H1 (cell line): ENCODE measurements at regions not wholly inside any gene's neighbourhood (a gene's known extent, or its start where the extent isn't known, plus 50 kb on each side); places are given as distances from the start of the nearest gene placed in this dataset.

Source experiments
- CTCF ChIA-PET: fragments of 300-600 bp; sonication (Branson Sonifier 250); formaldehyde crosslinking; loops from one replicate; lab custom pipeline; 2021; ENCODE audit not compliant: partially characterized antibody; lab: Charles Lee
- POLR2A ChIA-PET: fragments of 300-600 bp; sonication (Branson Sonifier 250); formaldehyde crosslinking; loops from one replicate; lab custom pipeline; 2021; ENCODE audit warnings: inconsistent platforms; ENCODE audit not compliant: partially characterized antibody; lab: Charles Lee
- DNase-seq, 2 experiments: peaks; one replicate each; pipeline versions ENCODE4 v3.0.0 to v3.0.0-alpha.2; 2010 to 2022; ENCODE audit warnings: low spot score in 2 of 2, low read depth in 1 of 2, mixed read lengths in 1 of 2
- FAIRE-seq: peaks from 2 replicates; lab custom pipeline; 2011; peaks lifted over from hg19 to GRCh38; lab: Jason Lieb, UNC
- H2AFZ ChIP-seq: 2 replicates; pipeline ENCODE4 v1.8.1; 2012; ENCODE audit warnings: low read length, inconsistent platforms
- H2AK5ac ChIP-seq: 2 replicates; pipeline ENCODE4 v1.6.1; 2013; ENCODE audit warnings: low read depth, low read length
- H2BK120ac ChIP-seq: replicated peaks from 2 replicates; pipeline ENCODE3; 2013; ENCODE audit warnings: low read depth, low read length, inconsistent platforms
- H2BK12ac ChIP-seq: 2 replicates; pipeline ENCODE4 v1.6.1; 2013; ENCODE audit warnings: low read depth, low read length
- H2BK15ac ChIP-seq: 2 replicates; pipeline ENCODE4 v1.6.1; 2013; ENCODE audit warnings: low read length
- H2BK20ac ChIP-seq: 2 replicates; pipeline ENCODE4 v1.6.1; 2013; ENCODE audit warnings: low read length
- H2BK5ac ChIP-seq: 2 replicates; pipeline ENCODE4 v1.6.1; 2013; ENCODE audit warnings: low read depth, low read length
- H3K14ac ChIP-seq: 2 replicates; pipeline ENCODE4 v1.6.1; 2013; ENCODE audit warnings: inconsistent platforms; ENCODE audit not compliant: insufficient read length
- H3K18ac ChIP-seq: 2 replicates; pipeline ENCODE4 v1.6.1; 2013; ENCODE audit warnings: low read length; ENCODE audit errors: extremely low read depth
- H3K23ac ChIP-seq: 2 replicates; pipeline ENCODE4 v1.6.1; 2013; ENCODE audit warnings: inconsistent platforms; ENCODE audit not compliant: insufficient read length
- H3K23me2 ChIP-seq: 2 replicates; pipeline ENCODE4 v1.6.1; 2013; ENCODE audit warnings: low read depth, low read length
- H3K27ac ChIP-seq: 2 replicates; pipeline ENCODE4 v1.6.1; 2011; ENCODE audit warnings: low read depth, low read length, inconsistent platforms
- H3K27me3 ChIP-seq, 4 experiments: replicated peaks in 1 of 4; 1 replicate in 1 of 4; 2 replicates in 3 of 4; pipeline versions ENCODE4 v1.6.1 to v1.8.1; 2011 to 2013; ENCODE audit warnings: low read length in 3 of 4, mild to moderate bottlenecking in 3 of 4, inconsistent platforms in 2 of 4, mixed read lengths in 2 of 4, moderate library complexity in 1 of 4; ENCODE audit not compliant: control insufficient read depth in 3 of 4, insufficient read depth in 3 of 4; ENCODE audit errors: extremely low read depth in 1 of 4
- H3K36me3 ChIP-seq, 4 experiments: 2 replicates each; pipeline versions ENCODE4 v1.6.1 to v1.8.1; 2011 to 2013; ENCODE audit warnings: mild to moderate bottlenecking in 4 of 4, low read length in 3 of 4, moderate library complexity in 2 of 4, control low read depth in 1 of 4, inconsistent platforms in 1 of 4; ENCODE audit not compliant: insufficient read depth in 4 of 4, control insufficient read depth in 2 of 4
- H3K4ac ChIP-seq: replicated peaks from 2 replicates; pipeline ENCODE3; 2013; ENCODE audit warnings: low read length, low read depth, mixed read lengths, inconsistent platforms; ENCODE audit not compliant: insufficient read length
- H3K4me1 ChIP-seq, 4 experiments: replicated peaks in 1 of 4; 1 replicate in 1 of 4; 2 replicates in 3 of 4; pipeline versions ENCODE4 v1.6.1 to v1.8.1; 2011 to 2013; ENCODE audit warnings: low read length in 3 of 4, inconsistent platforms in 2 of 4, mixed read lengths in 1 of 4; ENCODE audit not compliant: insufficient read depth in 4 of 4, control insufficient read depth in 3 of 4
- H3K4me2 ChIP-seq, 2 experiments: 2 replicates each; pipeline versions ENCODE4 v1.6.1 to v1.8.1; 2011 to 2013; ENCODE audit warnings: low read depth in 2 of 2, low read length in 2 of 2, control low read depth in 1 of 2, inconsistent platforms in 1 of 2, mild to moderate bottlenecking in 1 of 2; ENCODE audit not compliant: insufficient read depth in 1 of 2
- H3K4me3 ChIP-seq, 4 experiments: fragments of 200-600, 300-600 bp in 1 of 4; sonication (generic), shearing (Covaris generic), sonication (Bioruptor Twin) in 1 of 4; 2 replicates each; pipeline versions ENCODE4 v1.5.1 to v1.8.1; 2011 to 2016; ENCODE audit warnings: low read length in 4 of 4, low read depth in 3 of 4, control low read depth in 2 of 4, inconsistent platforms in 2 of 4, mild to moderate bottlenecking in 2 of 4, mixed read lengths in 1 of 4, moderate library complexity in 1 of 4; ENCODE audit not compliant: insufficient read depth in 2 of 4; ENCODE audit errors: extremely low read depth in 1 of 4
- H3K56ac ChIP-seq: replicated peaks from 2 replicates; pipeline ENCODE3; 2013; ENCODE audit warnings: low read depth, mild to moderate bottlenecking, mixed read lengths, low read length, inconsistent platforms; ENCODE audit not compliant: insufficient read length
- H3K79me1 ChIP-seq: 2 replicates; pipeline ENCODE4 v1.6.1; 2013; ENCODE audit warnings: low read depth, low read length, control low read depth
- H3K79me2 ChIP-seq, 2 experiments: 2 replicates each; pipeline versions ENCODE4 v1.6.1 to v1.8.1; 2012 to 2013; ENCODE audit warnings: low read length in 2 of 2, mild to moderate bottlenecking in 2 of 2, inconsistent platforms in 1 of 2; ENCODE audit not compliant: insufficient read depth in 2 of 2, control insufficient read depth in 1 of 2
- H3K9ac ChIP-seq, 4 experiments: replicated peaks in 1 of 4; 1 replicate in 1 of 4; 2 replicates in 3 of 4; pipeline versions ENCODE4 v1.6.1 to v1.8.1; 2011 to 2013; ENCODE audit warnings: low read depth in 3 of 4, low read length in 3 of 4, control low read depth in 2 of 4, mild to moderate bottlenecking in 2 of 4, moderate library complexity in 2 of 4, inconsistent platforms in 1 of 4; ENCODE audit errors: extremely low read depth in 1 of 4
- H3K9me3 ChIP-seq, 2 experiments: 2 replicates each; pipeline versions ENCODE4 v1.6.1 to v1.8.1; 2012 to 2013; ENCODE audit warnings: mild to moderate bottlenecking in 2 of 2, moderate library complexity in 2 of 2, control low read depth in 1 of 2, inconsistent platforms in 1 of 2, low read depth in 1 of 2, low read length in 1 of 2, mixed read lengths in 1 of 2; ENCODE audit not compliant: insufficient read depth in 2 of 2
- H4K20me1 ChIP-seq, 2 experiments: replicated peaks in 1 of 2; 2 replicates each; pipeline versions ENCODE3 to v1.8.1; 2011 to 2013; ENCODE audit warnings: inconsistent platforms in 2 of 2, low read length in 2 of 2, mild to moderate bottlenecking in 1 of 2; ENCODE audit not compliant: insufficient read depth in 2 of 2, control insufficient read depth in 1 of 2
- H4K5ac ChIP-seq: 2 replicates; pipeline ENCODE4 v1.6.1; 2013; ENCODE audit warnings: low read length, low read depth, mixed read lengths, inconsistent platforms; ENCODE audit not compliant: insufficient read length
- H4K8ac ChIP-seq: 2 replicates; pipeline ENCODE4 v1.8.0; 2013; ENCODE audit warnings: mild to moderate bottlenecking, moderate library complexity, low read length, inconsistent platforms; ENCODE audit not compliant: insufficient read depth; ENCODE audit errors: extremely low read depth
- H4K91ac ChIP-seq: replicated peaks from 2 replicates; pipeline ENCODE3; 2013; ENCODE audit warnings: low read length, mixed read lengths, inconsistent platforms; ENCODE audit not compliant: insufficient read length
- CTBP2 ChIP-seq: IDR thresholded peaks from 2 replicates; pipeline ENCODE4 v1.7.0; 2011; ENCODE audit warnings: borderline replicate concordance, mild to moderate bottlenecking, moderate library complexity, mixed read lengths, low read length; ENCODE audit not compliant: insufficient read depth, insufficient read length
- CTCF ChIP-seq, 3 experiments: IDR thresholded peaks; 1 replicate in 2 of 3; 2 replicates in 1 of 3; pipeline versions ENCODE4 v1.5.1 to v1.6.1; 2011; ENCODE audit warnings: low read length in 3 of 3, mild to moderate bottlenecking in 3 of 3, inconsistent platforms in 2 of 3, low read depth in 1 of 3, moderate library complexity in 1 of 3; ENCODE audit not compliant: insufficient read depth in 1 of 3; ENCODE audit errors: control extremely low read depth in 1 of 3
- EP300 ChIP-seq, 2 experiments: IDR thresholded peaks; 1 replicate in 1 of 2; 2 replicates in 1 of 2; pipeline ENCODE4 v1.6.1; 2011 to 2012; ENCODE audit warnings: low read depth in 2 of 2, low read length in 2 of 2, mild to moderate bottlenecking in 2 of 2, borderline replicate concordance in 1 of 2, inconsistent platforms in 1 of 2, moderate library complexity in 1 of 2
- FOSL1 ChIP-seq: IDR thresholded peaks from 2 replicates; pipeline ENCODE4 v1.6.1; 2011; ENCODE audit warnings: mild to moderate bottlenecking, low read depth, low read length, moderate library complexity; ENCODE audit not compliant: insufficient read depth
- HDAC6 ChIP-seq: IDR thresholded peaks from one replicate; pipeline ENCODE4 v1.7.1; 2012; ENCODE audit warnings: low read depth, mild to moderate bottlenecking, inconsistent platforms, low read length, moderate library complexity
- POLR2A ChIP-seq, 2 experiments: IDR thresholded peaks; 1 replicate in 1 of 2; 2 replicates in 1 of 2; pipeline ENCODE4 v1.6.1; 2011; ENCODE audit warnings: low read depth in 2 of 2, low read length in 2 of 2, mild to moderate bottlenecking in 2 of 2; ENCODE audit errors: control extremely low read depth in 1 of 2
- POU5F1 ChIP-seq: IDR thresholded peaks from 2 replicates; pipeline ENCODE4 v1.6.1; 2011; ENCODE audit warnings: low read depth, mild to moderate bottlenecking, low read length, moderate library complexity
- RBBP5 ChIP-seq: IDR thresholded peaks from 2 replicates; pipeline ENCODE4 v1.7.1; 2012; ENCODE audit warnings: low read depth, mild to moderate bottlenecking, inconsistent platforms, low read length, moderate library complexity, borderline replicate concordance
- RNF2 ChIP-seq: fragments of 200-900, 300-1000 bp; sonication (generic); IDR thresholded peaks from 2 replicates; pipeline ENCODE4 v1.7.1; 2016; ENCODE audit warnings: borderline replicate concordance, low read depth, mild to moderate bottlenecking, antibody characterized with exemption, low read length; ENCODE audit not compliant: poor library complexity, severe bottlenecking; ENCODE audit errors: missing control alignments
- RXRA ChIP-seq: IDR thresholded peaks from 2 replicates; pipeline ENCODE4 v1.6.1; 2011; ENCODE audit warnings: low read depth, mild to moderate bottlenecking, low read length, moderate library complexity; ENCODE audit not compliant: insufficient read depth
- SUZ12 ChIP-seq: fragments of 200-600 bp; sonication (generic); IDR thresholded peaks from 2 replicates; pipeline ENCODE4 v1.6.1; 2012; ENCODE audit warnings: mild to moderate bottlenecking, inconsistent platforms, low read length, moderate library complexity, mixed read lengths
- WGBS, 2 experiments: shearing (Covaris generic) in 1 of 2; methylation state at CpG; one replicate each; pipeline versions ENCODE4 v1.1.6 to v1.1.7; 2013 to 2015; ENCODE audit warnings: low lambda C conversion rate in 2 of 2, mixed read lengths in 2 of 2, inconsistent platforms in 1 of 2, low coverage in 1 of 2, missing lambda C conversion rate in 1 of 2; ENCODE audit not compliant: insufficient replicate concordance in 2 of 2, insufficient coverage in 1 of 2, insufficient read length in 1 of 2; ENCODE audit errors: extremely low coverage in 1 of 2, missing lambda C conversion rate in 1 of 2; 5-methylcytosine and 5-hydroxymethylcytosine counted together

- Histone ChIP-seq H3K56ac (no peak overlapping the region), H2BK12ac (no peak overlapping the region), H2BK120ac (no peak overlapping the region), H3K23me2 (no peaks in the 10 kb centered on the region), H4K8ac (no peak overlapping the region), H3K4ac (no peak overlapping the region), H3K4me3 (no peak overlapping the region), H3K27me3 (no peaks in the 10 kb centered on the region; a peak in 1 of 7 replicates), H2BK20ac (no peak overlapping the region), H3K9ac (no peak overlapping the region), H3K23ac (no peak overlapping the region), H3K79me1 (no peaks in the 10 kb centered on the region), H3K79me2 (no peaks in the 10 kb centered on the region), H3K4me1 (peaks cover 0 to 9% (median 4%) of the 10 kb centered on the region in 4 experiments; a peak in 3 of 7 replicates), H4K5ac (no peak overlapping the region), H2BK5ac (no peak overlapping the region), H2AK5ac (no peak overlapping the region), H3K36me3 (no peaks in the 10 kb centered on the region), H3K14ac (no peak overlapping the region), H2AFZ (no peak overlapping the region), H4K91ac (no peak overlapping the region), H3K9me3 (peaks cover 20% of the 10 kb centered on the region in 2 experiments), H3K27ac (no peak overlapping the region), H2BK15ac (no peak overlapping the region), H3K18ac (no peak overlapping the region), H4K20me1 (no peaks in the 10 kb centered on the region), H3K4me2 (no peak overlapping the region)
- 90% methylated on average over 6 of the region's 6 CpGs; no CpG with 5 or more reads in 1 of the 2 experiments for WGBS, 2 experiments
- ChIA-PET CTCF (interaction anchor here (1.2 kb wide), 1 partner anchor 98 kb away, joined by 5 read pairs; no protein-coding TSS in a partner anchor), POLR2A (no interaction called here)
- DNase-seq: no peak
- FAIRE-seq: no peak
- TF ChIP-seq FOSL1: no peak
- TF ChIP-seq RNF2: no peak
- TF ChIP-seq POLR2A (IDR thresholded peaks at IDR 0.05; ENCODE audit: control extremely low read depth in 1 of 2, low read depth in 2 of 2, low read length in 2 of 2): no peak
- no peak for TF ChIP-seq SUZ12
- TF ChIP-seq CTCF (IDR thresholded peaks at IDR 0.05; ENCODE audit: control extremely low read depth in 1 of 3, insufficient read depth in 1 of 3, low read depth in 1 of 3, low read length in 3 of 3): no peak
- no peak for TF ChIP-seq RXRA
- TF ChIP-seq CTBP2: no peak
- TF ChIP-seq POU5F1: no peak
- no peak for TF ChIP-seq HDAC6
- no peak for TF ChIP-seq RBBP5
- TF ChIP-seq EP300 (IDR thresholded peaks at IDR 0.05; ENCODE audit: borderline replicate concordance in 1 of 2, low read depth in 2 of 2, low read length in 2 of 2): no peak
Observed at GRCh38 chr4:3382251-3382650, 59.5 kb upstream of the HGFAC start.
